OCI-M1 (cell line): ENCODE measurements at regions not wholly inside any gene's neighbourhood (a gene's known extent, or its start where the extent isn't known, plus 50 kb on each side); places are given as distances from the start of the nearest gene placed in this dataset.
A peak's percentile ranks its signal among the peaks of the same experiment; 100 is the strongest.
"Not testable (repeated sequence)": the region's sequence is repeated elsewhere in the genome, so short reads cannot be mapped to it uniquely, and the experiment has no call there.

Source experiments
- DNase-seq: peaks from one replicate; lab custom pipeline; 2025; lab: John Stamatoyannopoulos, UW

GRCh38 chr14:22386924-22387775 lies 201.9 kb downstream of the DAD1 start:
- DNase-seq: peak; percentile 82

GRCh38 chr14:22384974-22385526 lies 204.0 kb downstream of the DAD1 start:
- no peak for DNase-seq

GRCh38 chr14:22384167-22384549 lies 204.9 kb downstream of the DAD1 start:
- DNase-seq: no peak

- DNase-seq: no peak
These were observed 205.4 kb downstream of the DAD1 start for GRCh38 chr14:22383515-22384166.

GRCh38 chr14:22382955-22383354 lies 206.1 kb downstream of the DAD1 start:
- DNase-seq: no peak

GRCh38 chr14:22382395-22382794 lies 206.6 kb downstream of the DAD1 start:
- DNase-seq: no peak

GRCh38 chr14:22381766-22382165 lies 207.3 kb downstream of the DAD1 start:
- DNase-seq: no peak

- peak; percentile 27 for DNase-seq
These were observed 207.6 kb downstream of the DAD1 start for GRCh38 chr14:22381408-22381760.

GRCh38 chr14:22380571-22381407 lies 208.2 kb downstream of the DAD1 start:
- DNase-seq: no peak

- no peak for DNase-seq
These were observed 209.3 kb downstream of the DAD1 start for GRCh38 chr14:22379727-22380126.

- DNase-seq: no peak
These were observed 210.8 kb downstream of the DAD1 start for GRCh38 chr14:22378181-22378580.

GRCh38 chr14:22375321-22375930 lies 213.6 kb downstream of the DAD1 start:
- peak; percentile 72 for DNase-seq

GRCh38 chr14:22370084-22370847 lies 218.8 kb downstream of the DAD1 start:
- no peak for DNase-seq

GRCh38 chr14:22358726-22359125 lies 230.3 kb downstream of the DAD1 start:
- DNase-seq: no peak

GRCh38 chr14:22349281-22349680 lies 239.7 kb downstream of the DAD1 start:
- not testable (repeated sequence) for DNase-seq

- no peak for DNase-seq
These were observed 244.4 kb downstream of the DAD1 start for GRCh38 chr14:22344673-22345072.

GRCh38 chr14:22344209-22344608 lies 244.8 kb downstream of the DAD1 start:
- DNase-seq: peak; percentile 25

- DNase-seq: no peak
These were observed 248.0 kb downstream of the DAD1 start for GRCh38 chr14:22341049-22341448.

- DNase-seq: no peak
These were observed 249.9 kb downstream of the DAD1 start for GRCh38 chr14:22338917-22339715.

GRCh38 chr14:22338381-22338780 lies 250.6 kb downstream of the DAD1 start:
- DNase-seq: no peak
